ENCODE measurements at regions not wholly inside any gene's neighbourhood (a gene's known extent, or its start where the extent isn't known, plus 50 kb on each side); places are given as distances from the start of the nearest gene placed in this dataset.

DNA sequence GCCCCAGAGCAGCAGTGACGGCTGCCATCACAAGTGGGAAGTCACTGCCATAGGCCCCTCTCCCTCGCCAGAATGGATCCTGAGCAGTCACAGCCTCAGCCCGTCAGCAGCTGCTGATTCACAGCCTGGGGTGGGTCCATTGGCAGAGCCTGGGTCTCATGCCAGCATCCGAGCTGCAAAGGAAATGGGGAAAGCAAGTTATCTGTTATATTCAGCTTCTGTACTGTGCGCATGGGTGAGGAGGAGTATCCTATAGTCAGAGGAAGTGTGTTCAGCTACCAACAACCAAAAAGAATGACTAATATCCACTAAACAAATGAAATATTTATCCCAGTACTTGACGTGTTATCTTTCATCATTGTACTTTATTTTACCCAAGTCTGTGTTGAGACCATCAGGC, 119.7 kb downstream of the RCN1 start:
- TF ChIP-seq POLR2A (IDR thresholded peaks at IDR 0.05; ENCODE audit: low read depth, low read length): no peak
- no peak for TF ChIP-seq TAF1 (IDR thresholded peaks at IDR 0.05; ENCODE audit: borderline replicate concordance, low read depth, low read length)
- no peak for TF ChIP-seq POLR2AphosphoS5 (IDR thresholded peaks at IDR 0.05; ENCODE audit: low read depth, low read length)
